ENCODE measurements at regions not wholly inside any gene's neighbourhood (a gene's known extent, or its start where the extent isn't known, plus 50 kb on each side); places are given as distances from the start of the nearest gene placed in this dataset.

DNA sequence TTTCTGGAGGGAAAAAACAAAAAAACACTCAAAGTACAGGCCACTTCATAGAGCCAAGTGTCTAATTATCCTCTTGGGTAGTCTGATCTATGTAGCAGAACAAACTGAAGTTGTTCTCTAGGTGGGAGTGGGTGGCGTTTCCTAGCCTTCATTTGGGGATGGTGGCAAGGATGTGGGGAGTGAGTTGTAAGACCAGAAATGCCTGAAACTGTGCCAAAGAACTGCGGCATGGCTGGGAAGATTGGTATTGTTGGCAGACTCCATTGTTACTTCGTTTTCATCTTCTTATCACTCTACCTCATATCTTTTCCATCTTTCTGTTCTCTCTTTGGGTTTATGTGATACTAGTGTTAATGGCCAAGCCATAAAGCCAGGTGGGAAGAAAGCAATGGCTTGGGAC is 177.3 kb upstream of the DDHD1 start:
- Histone ChIP-seq H3K4me3 (ENCODE audit: low read length) (no peak overlapping the region), H3K4me1 (ENCODE audit: control insufficient read depth in 2 of 2, insufficient read depth in 2 of 2, low read length in 2 of 2) (no peaks in the 10 kb centered on the region), H3K27me3 (ENCODE audit: control insufficient read depth in 2 of 2, insufficient read depth in 2 of 2, low read length in 2 of 2) (no peaks in the 10 kb centered on the region), H3K9me3 (ENCODE audit: control insufficient read depth in 2 of 3, low read length in 3 of 3) (no peaks in the 10 kb centered on the region), H3K27ac (ENCODE audit: low read depth, low read length) (no peak overlapping the region), H3K36me3 (ENCODE audit: control insufficient read depth in 2 of 3, insufficient read depth in 3 of 3, low read length in 3 of 3) (no peaks in the 10 kb centered on the region)
- Mint-ChIP-seq H3K27ac (no peak overlapping the region), H3K36me3 (peaks cover 0 to 16% (median 5%) of the 10 kb centered on the region in 5 donors), H3K27me3 (peaks cover 0 to 2% (median 0%) of the 10 kb centered on the region in 5 donors), H3K9me3 (no peaks in the 10 kb centered on the region), H3K4me3 (no peak overlapping the region), H3K4me1 (no peaks in the 10 kb centered on the region)
- ChIA-PET POLR2A (no interaction called here), CTCF (no interaction called here)
- intact Hi-C loops (cut with micrococcal nuclease): no loop called here
- DNase-seq (no peak), ATAC-seq (no peak)

GRCh38 chr14:53328841-53329240 is 175.7 kb upstream of the DDHD1 start:
- no peaks in the 10 kb centered on the region for H3K9me3 ChIP-seq (ENCODE audit: control insufficient read depth in 2 of 3, low read length in 3 of 3)
- Mint-ChIP-seq H3K36me3 (peaks cover 0 to 20% (median 5%) of the 10 kb centered on the region in 5 donors), H3K9me3 (peaks cover 0 to 4% (median 0%) of the 10 kb centered on the region in 11 donors), H3K4me3 (no peak overlapping the region), H3K27me3 (peaks cover 0 to 2% (median 0%) of the 10 kb centered on the region in 5 donors), H3K27ac (peak overlapping the region in 1 of 9 donors; percentile 7), H3K4me1 (no peaks in the 10 kb centered on the region)
- ChIA-PET POLR2A (no interaction called here), CTCF (no interaction called here)
- H3K27me3 ChIP-seq (ENCODE audit: control insufficient read depth in 2 of 2, insufficient read depth in 2 of 2, low read length in 2 of 2): no peaks in the 10 kb centered on the region
- no peaks in the 10 kb centered on the region for H3K36me3 ChIP-seq (ENCODE audit: control insufficient read depth in 2 of 3, insufficient read depth in 3 of 3, low read length in 3 of 3)
- H3K4me1 ChIP-seq (ENCODE audit: control insufficient read depth in 2 of 2, insufficient read depth in 2 of 2, low read length in 2 of 2): no peaks in the 10 kb centered on the region
- no peak overlapping the region for H3K27ac ChIP-seq (ENCODE audit: low read depth, low read length)
- intact Hi-C loops (cut with micrococcal nuclease): no loop called here
- no peak overlapping the region for H3K4me3 ChIP-seq (ENCODE audit: low read length)
- ATAC-seq (no peak), DNase-seq (no peak)

GRCh38 chr14:53327716-53328115 is 174.6 kb upstream of the DDHD1 start:
- CTCF ChIA-PET: no interaction called here
- no peak overlapping the region for H3K27ac Mint-ChIP-seq
- H3K4me3 Mint-ChIP-seq: no peak overlapping the region
- Histone ChIP-seq H3K27ac (ENCODE audit: low read depth, low read length) (no peak overlapping the region), H3K9me3 (ENCODE audit: control insufficient read depth in 2 of 3, low read length in 3 of 3) (no peaks in the 10 kb centered on the region), H3K27me3 (ENCODE audit: control insufficient read depth in 2 of 2, insufficient read depth in 2 of 2, low read length in 2 of 2) (no peaks in the 10 kb centered on the region), H3K4me3 (ENCODE audit: low read length) (no peak overlapping the region), H3K4me1 (ENCODE audit: control insufficient read depth in 2 of 2, insufficient read depth in 2 of 2, low read length in 2 of 2) (no peaks in the 10 kb centered on the region), H3K36me3 (ENCODE audit: control insufficient read depth in 2 of 3, insufficient read depth in 3 of 3, low read length in 3 of 3) (no peaks in the 10 kb centered on the region)
- ATAC-seq (no peak), DNase-seq (no peak)
- POLR2A ChIA-PET: no interaction called here
- peaks cover 0 to 2% (median 0%) of the 10 kb centered on the region in 5 donors for H3K27me3 Mint-ChIP-seq
- H3K36me3 Mint-ChIP-seq: peaks cover 0 to 16% (median 5%) of the 10 kb centered on the region in 5 donors
- peaks cover 0 to 4% (median 0%) of the 10 kb centered on the region in 11 donors for H3K9me3 Mint-ChIP-seq
- no peaks in the 10 kb centered on the region for H3K4me1 Mint-ChIP-seq
- intact Hi-C loops (cut with micrococcal nuclease): no loop called here

GRCh38 chr14:53325176-53325806 is 172.2 kb upstream of the DDHD1 start:
- Mint-ChIP-seq H3K9me3 (peaks cover 0 to 12% (median 7%) of the 10 kb centered on the region in 11 donors), H3K4me1 (no peaks in the 10 kb centered on the region), H3K36me3 (peaks cover 0 to 21% (median 8%) of the 10 kb centered on the region in 5 donors), H3K4me3 (no peak overlapping the region), H3K27me3 (peaks cover 0 to 5% (median 0%) of the 10 kb centered on the region in 5 donors), H3K27ac (no peak overlapping the region)
- no peaks in the 10 kb centered on the region for H3K4me1 ChIP-seq (ENCODE audit: control insufficient read depth in 2 of 2, insufficient read depth in 2 of 2, low read length in 2 of 2)
- no peak overlapping the region for H3K27ac ChIP-seq (ENCODE audit: low read depth, low read length)
- intact Hi-C loops (cut with micrococcal nuclease): no loop called here
- H3K4me3 ChIP-seq (ENCODE audit: low read length): no peak overlapping the region
- H3K9me3 ChIP-seq (ENCODE audit: control insufficient read depth in 2 of 3, low read length in 3 of 3): no peaks in the 10 kb centered on the region
- CTCF ChIA-PET: no interaction called here
- no peaks in the 10 kb centered on the region for H3K27me3 ChIP-seq (ENCODE audit: control insufficient read depth in 2 of 2, insufficient read depth in 2 of 2, low read length in 2 of 2)
- POLR2A ChIA-PET: no interaction called here
- DNase-seq: no peak
- H3K36me3 ChIP-seq (ENCODE audit: control insufficient read depth in 2 of 3, insufficient read depth in 3 of 3, low read length in 3 of 3): no peaks in the 10 kb centered on the region
- ATAC-seq: no peak

GRCh38 chr14:53316504-53316903 is 163.4 kb upstream of the DDHD1 start:
- Mint-ChIP-seq H3K27ac (no peak overlapping the region), H3K27me3 (peaks cover 0 to 5% (median 0%) of the 10 kb centered on the region in 5 donors), H3K4me1 (no peaks in the 10 kb centered on the region), H3K36me3 (peaks cover 0 to 37% (median 21%) of the 10 kb centered on the region in 5 donors), H3K4me3 (no peak overlapping the region), H3K9me3 (peaks cover 9 to 35% (median 16%) of the 10 kb centered on the region in 11 donors)
- ChIA-PET CTCF (interaction anchor here (1.1 to 1.4 kb wide), 2 partner anchors 9 to 13 kb away, joined by 3 read pairs; no protein-coding TSS in a partner anchor), POLR2A (no interaction called here)
- intact Hi-C loops (cut with micrococcal nuclease): no loop called here
- Histone ChIP-seq H3K27me3 (ENCODE audit: control insufficient read depth in 2 of 2, insufficient read depth in 2 of 2, low read length in 2 of 2) (no peaks in the 10 kb centered on the region), H3K9me3 (ENCODE audit: control insufficient read depth in 2 of 3, low read length in 3 of 3) (peaks cover 0 to 5% (median 0%) of the 10 kb centered on the region in 3 experiments), H3K27ac (ENCODE audit: low read depth, low read length) (no peak overlapping the region), H3K36me3 (ENCODE audit: control insufficient read depth in 2 of 3, insufficient read depth in 3 of 3, low read length in 3 of 3) (no peaks in the 10 kb centered on the region), H3K4me3 (ENCODE audit: low read length) (no peak overlapping the region), H3K4me1 (ENCODE audit: control insufficient read depth in 2 of 2, insufficient read depth in 2 of 2, low read length in 2 of 2) (no peaks in the 10 kb centered on the region)
- DNase-seq (no peak), ATAC-seq (no peak)

- Mint-ChIP-seq H3K36me3 (peaks cover 0 to 29% (median 14%) of the 10 kb centered on the region in 5 donors), H3K4me3 (no peak overlapping the region), H3K9me3 (peaks cover 2 to 38% (median 16%) of the 10 kb centered on the region in 11 donors), H3K4me1 (peaks cover 0 to 16% (median 6%) of the 10 kb centered on the region in 7 donors), H3K27ac (no peak overlapping the region), H3K27me3 (peaks cover 0 to 12% (median 0%) of the 10 kb centered on the region in 5 donors)
- ATAC-seq (no peak), DNase-seq (no peak)
- H3K9me3 ChIP-seq (ENCODE audit: control insufficient read depth in 2 of 3, low read length in 3 of 3): no peaks in the 10 kb centered on the region
- POLR2A ChIA-PET: no interaction called here
- no peaks in the 10 kb centered on the region for H3K27me3 ChIP-seq (ENCODE audit: control insufficient read depth in 2 of 2, insufficient read depth in 2 of 2, low read length in 2 of 2)
- intact Hi-C loops (cut with micrococcal nuclease): no loop called here
- peaks cover 0 to 3% of the 10 kb centered on the region in 2 donors for H3K4me1 ChIP-seq (ENCODE audit: control insufficient read depth in 2 of 2, insufficient read depth in 2 of 2, low read length in 2 of 2)
- no peak overlapping the region for H3K27ac ChIP-seq (ENCODE audit: low read depth, low read length)
- CTCF ChIA-PET: no interaction called here
- H3K36me3 ChIP-seq (ENCODE audit: control insufficient read depth in 2 of 3, insufficient read depth in 3 of 3, low read length in 3 of 3): no peaks in the 10 kb centered on the region
- H3K4me3 ChIP-seq (ENCODE audit: low read length): no peak overlapping the region
Measured at GRCh38 chr14:53310412-53310811, 157.3 kb upstream of the DDHD1 start.

DNA sequence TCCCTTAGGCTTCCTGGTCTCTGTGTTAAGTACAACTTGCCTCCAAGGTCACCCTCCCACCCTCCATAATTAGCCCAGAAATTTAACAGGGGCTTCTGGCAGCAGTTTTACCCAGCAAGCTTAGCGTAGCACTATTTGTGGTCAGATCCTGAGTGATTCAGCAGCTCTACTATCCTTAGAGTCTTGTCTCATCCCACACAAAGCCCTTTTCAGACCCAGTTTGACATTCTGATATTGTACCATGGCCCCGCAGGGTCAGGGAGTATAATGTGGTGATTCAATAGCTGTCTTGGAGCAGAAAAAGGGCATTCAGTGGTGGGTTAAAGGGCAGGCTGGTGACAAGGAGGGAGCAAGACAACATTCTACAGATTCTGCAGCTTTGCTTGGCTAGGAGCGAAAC is 153.8 kb upstream of the DDHD1 start:
- Histone ChIP-seq H3K27ac (ENCODE audit: low read depth, low read length) (no peak overlapping the region), H3K4me3 (ENCODE audit: low read length) (no peak overlapping the region), H3K9me3 (ENCODE audit: control insufficient read depth in 2 of 3, low read length in 3 of 3) (no peaks in the 10 kb centered on the region), H3K27me3 (ENCODE audit: control insufficient read depth in 2 of 2, insufficient read depth in 2 of 2, low read length in 2 of 2) (no peaks in the 10 kb centered on the region), H3K36me3 (ENCODE audit: control insufficient read depth in 2 of 3, insufficient read depth in 3 of 3, low read length in 3 of 3) (no peaks in the 10 kb centered on the region), H3K4me1 (ENCODE audit: control insufficient read depth in 2 of 2, insufficient read depth in 2 of 2, low read length in 2 of 2) (peaks cover 0 to 3% of the 10 kb centered on the region in 2 donors)
- peaks cover 0 to 16% (median 6%) of the 10 kb centered on the region in 7 donors for H3K4me1 Mint-ChIP-seq
- peak overlapping the region in 1 of 10 donors; percentile 83 for H3K4me3 Mint-ChIP-seq
- ChIA-PET POLR2A (no interaction called here), CTCF (interaction anchor here (0.7 to 1.2 kb wide), 3 partner anchors 11 to 90 kb away, joined by 4 to 5 read pairs (median 5); no protein-coding TSS in a partner anchor)
- intact Hi-C loops (cut with micrococcal nuclease): loop anchor here (1.0 to 5.0 kb wide), 4 partner anchors 155 to 484 kb away; partner anchors contain the start of gene DDHD1 (in 1 of the 2)
- peaks cover 0 to 24% (median 9%) of the 10 kb centered on the region in 11 donors for H3K9me3 Mint-ChIP-seq
- H3K36me3 Mint-ChIP-seq: peaks cover 0 to 15% (median 4%) of the 10 kb centered on the region in 5 donors
- H3K27ac Mint-ChIP-seq: no peak overlapping the region
- H3K27me3 Mint-ChIP-seq: peaks cover 0 to 12% (median 0%) of the 10 kb centered on the region in 5 donors
- DNase-seq (no peak), ATAC-seq (no peak)
